ACC112 (cell line): ENCODE measurements at regions not wholly inside any gene's neighbourhood (a gene's known extent, or its start where the extent isn't known, plus 50 kb on each side); places are given as distances from the start of the nearest gene placed in this dataset.

ENCODE experiments used
- H2AFZ ChIP-seq: fragments of 200-600 bp; sonication (generic); one replicate; pipeline ENCODE4 v1.6.0; 2017; ENCODE audit warnings: antibody characterized with exemption, low read length; ENCODE audit not compliant: unreplicated experiment
- H3K27ac ChIP-seq: fragments of 200-600 bp; sonication (generic); 2 replicates; pipeline ENCODE4 v1.5.1; 2014; ENCODE audit warnings: low read depth, mild to moderate bottlenecking, antibody characterized with exemption, low read length, moderate library complexity
- H3K27me3 ChIP-seq: fragments of 200-600 bp; sonication (generic); 2 replicates; pipeline ENCODE4 v1.6.1; 2014; ENCODE audit warnings: mild to moderate bottlenecking, antibody characterized with exemption, low read length, moderate library complexity, mixed read lengths; ENCODE audit not compliant: insufficient read depth
- H3K36me3 ChIP-seq: fragments of 200-600 bp; sonication (generic); 2 replicates; pipeline ENCODE4 v1.6.1; 2016; ENCODE audit warnings: mild to moderate bottlenecking, antibody characterized with exemption, low read length, moderate library complexity, mixed read lengths; ENCODE audit not compliant: insufficient read depth
- H3K4me1 ChIP-seq: fragments of 200-600 bp; sonication (generic); one replicate; pipeline ENCODE4 v1.6.1; 2016; ENCODE audit warnings: low read length, mixed read lengths; ENCODE audit not compliant: insufficient read depth, unreplicated experiment, control insufficient read depth
- H3K4me3 ChIP-seq: fragments of 200-600 bp; sonication (generic); 2 replicates; pipeline ENCODE4 v1.5.1; 2014; ENCODE audit warnings: mild to moderate bottlenecking, low read depth, low read length
- H3K79me2 ChIP-seq: fragments of 200-600 bp; sonication (generic); one replicate; pipeline ENCODE4 v1.6.0; 2016; ENCODE audit warnings: low read length; ENCODE audit not compliant: control insufficient read depth, unreplicated experiment, insufficient read depth

DNA sequence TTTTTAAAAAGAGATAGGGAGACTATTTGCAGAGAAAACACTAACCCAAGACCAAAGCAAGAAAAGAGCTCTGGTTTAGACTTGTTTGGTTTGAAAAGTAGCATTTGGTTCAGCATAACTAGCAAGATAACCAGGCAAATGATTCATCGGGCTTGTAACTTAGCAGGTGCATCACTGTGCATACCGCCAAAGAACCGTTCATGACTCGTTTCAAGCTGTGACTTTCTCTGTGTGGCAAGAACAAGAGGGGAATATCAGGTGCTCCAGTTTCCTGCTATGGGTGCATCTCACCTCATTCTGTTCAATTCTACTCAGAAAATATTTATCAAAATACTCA lies 244.9 kb downstream of the ETAA1 start:
- Histone ChIP-seq H3K79me2 (no peaks in the 10 kb centered on the region), H3K4me3 (no peak overlapping the region), H3K27me3 (no peaks in the 10 kb centered on the region), H3K4me1 (no peaks in the 10 kb centered on the region), H2AFZ (no peak overlapping the region), H3K36me3 (no peaks in the 10 kb centered on the region), H3K27ac (no peak overlapping the region)

DNA sequence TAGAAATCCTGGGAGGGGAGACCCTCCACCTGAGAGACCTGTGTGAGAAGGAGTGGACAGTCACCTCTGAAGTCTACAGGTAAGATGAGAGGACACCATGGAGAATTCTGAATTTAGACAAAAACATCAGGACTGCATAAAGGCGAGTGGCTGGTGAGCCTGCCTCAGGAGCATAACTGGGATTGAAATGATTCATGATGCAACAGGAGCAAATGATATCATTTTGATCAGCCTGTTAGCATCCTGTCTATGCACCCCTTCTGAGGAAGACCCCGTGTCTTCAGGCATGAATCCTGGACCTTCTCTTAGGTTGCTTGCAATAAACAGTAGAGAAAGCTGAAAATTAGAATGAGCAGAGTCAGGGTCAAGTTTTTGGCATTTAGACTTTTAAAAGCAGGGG lies 245.8 kb downstream of the ETAA1 start:
- H3K4me1 ChIP-seq: no peaks in the 10 kb centered on the region
- H3K27me3 ChIP-seq: no peaks in the 10 kb centered on the region
- no peak overlapping the region for H2AFZ ChIP-seq
- H3K4me3 ChIP-seq: no peak overlapping the region
- no peak overlapping the region for H3K27ac ChIP-seq
- no peaks in the 10 kb centered on the region for H3K79me2 ChIP-seq
- no peaks in the 10 kb centered on the region for H3K36me3 ChIP-seq

DNA sequence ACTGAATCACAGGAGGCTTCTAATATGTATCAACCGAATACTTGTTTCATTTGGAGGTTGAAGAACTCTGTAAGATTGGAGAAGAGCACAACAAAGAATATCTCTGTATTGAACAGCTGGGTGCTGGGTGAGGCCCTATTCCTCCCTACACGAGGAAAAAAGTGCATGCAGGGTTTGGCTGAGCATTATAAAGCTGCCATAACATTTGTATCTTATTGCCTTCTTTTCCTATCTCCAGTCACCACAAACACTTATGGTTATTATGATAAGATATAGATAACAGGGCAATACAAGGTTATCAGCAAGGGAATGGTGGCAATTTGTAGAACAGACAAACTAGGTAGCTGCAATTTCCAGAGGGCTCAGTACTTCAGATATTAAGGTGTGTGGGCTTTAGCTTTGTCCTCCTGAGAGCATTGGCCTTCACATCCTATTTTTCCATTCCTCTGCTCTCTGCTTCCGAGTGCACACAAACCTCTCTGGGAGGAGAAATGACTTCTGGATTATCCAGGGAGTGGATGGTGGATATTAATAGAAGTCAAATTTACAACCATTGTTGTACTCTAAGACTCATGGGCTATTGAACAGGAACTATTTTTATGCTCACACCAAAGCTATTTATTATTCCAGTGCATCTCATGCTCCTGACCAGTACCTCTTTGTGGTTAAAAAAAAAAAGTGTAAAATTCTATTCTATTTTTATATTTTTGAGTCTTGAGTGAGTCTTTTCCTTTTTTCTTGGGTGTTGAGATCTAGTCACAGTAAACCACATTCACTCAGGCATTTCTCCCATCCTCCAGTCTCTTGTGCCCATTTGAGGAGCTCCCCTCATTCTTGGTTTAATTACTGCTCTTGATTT lies 248.4 kb downstream of the ETAA1 start:
- Histone ChIP-seq H3K4me3 (no peak overlapping the region), H2AFZ (no peak overlapping the region), H3K27me3 (no peaks in the 10 kb centered on the region), H3K36me3 (no peaks in the 10 kb centered on the region), H3K79me2 (no peaks in the 10 kb centered on the region), H3K4me1 (peaks cover 13% of the 10 kb centered on the region), H3K27ac (no peak overlapping the region)

DNA sequence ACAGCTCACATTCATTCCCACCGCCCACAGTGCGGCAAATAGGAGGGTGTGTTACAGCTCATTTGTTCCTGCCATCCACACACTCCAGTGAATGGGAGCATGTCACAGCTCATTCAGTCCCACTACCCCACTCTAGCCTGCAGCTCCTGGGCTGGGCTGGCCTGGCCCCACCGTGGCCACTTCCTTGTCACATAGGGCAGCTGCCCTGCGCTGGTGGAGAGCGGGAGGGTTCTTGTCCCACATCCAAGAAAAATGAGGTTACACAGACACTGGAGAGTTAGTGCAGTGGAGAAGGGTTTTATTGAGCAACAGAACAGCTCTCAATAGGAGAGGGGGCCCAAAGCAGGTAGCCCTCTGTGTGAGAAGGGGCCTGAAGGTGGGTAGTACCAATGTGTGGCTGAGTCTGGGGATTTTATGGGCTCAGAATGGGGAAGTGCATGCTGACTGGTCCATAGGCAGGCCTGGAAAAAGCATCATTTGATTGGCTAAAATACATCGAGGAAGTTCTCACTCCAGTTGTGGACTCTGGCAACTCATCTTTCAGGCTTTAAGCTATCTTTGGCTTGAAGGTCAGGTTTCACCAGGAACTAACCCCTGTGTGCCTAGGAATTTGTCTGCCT lies 249.7 kb downstream of the ETAA1 start:
- Histone ChIP-seq H2AFZ (no peak overlapping the region), H3K4me1 (peaks cover 22% of the 10 kb centered on the region), H3K4me3 (no peak overlapping the region), H3K79me2 (no peaks in the 10 kb centered on the region), H3K27me3 (no peaks in the 10 kb centered on the region), H3K27ac (no peak overlapping the region), H3K36me3 (no peaks in the 10 kb centered on the region)

DNA sequence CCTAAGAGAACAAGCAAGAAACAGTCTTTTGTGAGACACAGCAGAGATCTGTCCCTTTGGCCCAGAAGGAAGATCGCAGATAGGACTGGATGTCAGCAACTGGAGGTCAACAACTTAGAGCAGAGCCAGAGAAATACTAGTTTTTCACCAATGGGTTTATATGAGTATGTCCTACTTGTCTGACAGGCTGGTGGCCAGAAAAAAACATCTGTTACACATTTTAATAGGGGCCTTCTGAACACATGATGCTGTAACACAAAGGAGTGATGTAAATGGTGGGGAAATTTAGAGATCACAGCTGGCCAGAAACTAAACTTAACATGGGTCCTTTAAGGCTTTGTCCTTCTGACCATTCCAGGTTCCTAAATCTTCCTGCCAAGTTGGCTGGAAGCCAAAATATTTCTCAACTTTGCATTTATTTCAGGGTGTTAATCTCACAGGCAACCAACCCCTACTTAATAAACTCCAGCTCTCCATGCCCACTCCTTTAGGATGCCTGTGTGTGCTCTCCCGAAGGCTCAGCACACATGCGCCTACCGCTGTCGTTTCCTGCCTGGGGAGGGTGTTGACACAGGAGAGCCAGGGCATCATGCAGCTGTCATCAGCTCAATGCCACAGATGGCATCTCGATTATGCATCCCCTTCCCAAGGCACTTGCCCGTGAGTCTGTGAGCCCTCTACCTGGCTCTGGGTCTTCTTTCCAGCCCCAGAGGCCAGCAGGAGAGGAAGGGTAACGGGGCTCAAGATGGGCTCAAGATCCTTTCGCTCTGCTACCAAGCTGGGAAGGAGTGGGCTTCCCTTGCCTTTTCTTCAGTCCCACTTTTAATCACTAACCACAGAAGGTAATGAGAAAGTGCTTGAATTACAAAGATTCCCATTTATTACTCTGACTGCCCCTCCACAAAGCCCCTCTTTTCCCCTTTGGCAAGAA lies 252.5 kb downstream of the ETAA1 start:
- H3K4me1 ChIP-seq: peaks cover 22% of the 10 kb centered on the region
- H3K36me3 ChIP-seq: no peaks in the 10 kb centered on the region
- no peak overlapping the region for H3K4me3 ChIP-seq
- no peaks in the 10 kb centered on the region for H3K27me3 ChIP-seq
- H3K79me2 ChIP-seq: no peaks in the 10 kb centered on the region
- no peak overlapping the region for H3K27ac ChIP-seq
- peak overlapping the region; percentile 21 for H2AFZ ChIP-seq

DNA sequence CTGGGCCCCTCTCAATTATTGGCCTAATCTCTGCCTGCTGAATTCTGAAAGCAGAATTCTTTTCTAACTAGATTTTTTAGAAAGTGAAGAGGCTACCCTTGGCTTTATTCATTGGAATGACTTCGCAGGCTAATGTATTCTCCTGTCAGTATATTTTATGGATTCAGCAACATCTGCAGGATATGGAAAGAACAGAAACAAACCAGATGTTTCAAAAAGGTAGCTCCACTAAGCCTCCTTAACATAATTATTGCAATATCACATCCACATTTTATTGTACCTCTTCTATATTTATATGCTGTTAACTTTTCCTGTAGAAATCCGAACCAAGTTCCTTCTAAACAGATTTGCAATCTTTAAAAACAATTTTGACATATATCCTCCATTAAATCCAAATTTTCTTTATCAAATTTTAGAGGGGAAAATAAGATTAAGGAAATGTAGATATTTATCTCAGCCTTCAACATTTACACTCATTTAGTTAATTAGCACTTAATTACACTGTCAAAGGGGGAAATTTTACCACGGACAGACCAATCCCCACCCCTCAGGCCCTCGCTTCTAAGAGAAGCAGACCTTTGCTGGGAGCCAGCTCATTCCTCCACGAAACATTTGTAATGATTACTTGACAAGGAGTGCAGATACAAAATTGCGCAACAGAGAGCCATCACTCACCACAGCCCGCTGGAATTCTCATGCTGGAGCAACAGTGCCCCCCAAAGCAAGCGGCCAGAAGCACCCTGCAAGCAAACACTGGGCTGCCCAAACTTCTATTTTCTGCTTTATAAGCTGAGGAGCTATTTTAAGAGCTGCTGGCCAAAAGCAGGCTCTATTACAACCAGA lies 253.4 kb downstream of the ETAA1 start:
- Histone ChIP-seq H3K27me3 (no peaks in the 10 kb centered on the region), H3K4me1 (peaks cover 22% of the 10 kb centered on the region), H2AFZ (peak overlapping the region; percentile 73), H3K4me3 (no peak overlapping the region), H3K79me2 (no peaks in the 10 kb centered on the region), H3K36me3 (no peaks in the 10 kb centered on the region), H3K27ac (peak overlapping the region; percentile 38)

DNA sequence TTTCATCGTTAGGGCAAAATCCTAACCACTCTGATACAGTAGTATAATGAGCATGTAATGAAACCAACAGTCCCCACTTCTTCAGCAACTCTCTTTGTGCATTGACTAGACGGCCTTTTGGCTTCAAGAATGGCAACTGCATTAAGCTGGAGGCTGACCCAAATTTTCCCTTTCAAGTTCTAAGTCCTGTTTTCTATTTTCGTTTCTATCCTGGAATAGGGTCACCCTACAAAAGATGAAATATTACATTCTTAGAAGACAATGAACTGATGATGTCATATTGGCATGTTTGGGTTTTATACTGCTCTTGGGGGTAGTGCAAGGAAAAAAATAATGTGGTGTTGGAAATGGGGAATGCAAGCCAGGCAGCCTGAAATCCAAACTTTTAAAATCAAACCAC lies 254.4 kb downstream of the ETAA1 start:
- Histone ChIP-seq H3K36me3 (no peaks in the 10 kb centered on the region), H3K27ac (no peak overlapping the region), H2AFZ (no peak overlapping the region), H3K4me1 (peaks cover 22% of the 10 kb centered on the region), H3K4me3 (no peak overlapping the region), H3K27me3 (no peaks in the 10 kb centered on the region), H3K79me2 (no peaks in the 10 kb centered on the region)

DNA sequence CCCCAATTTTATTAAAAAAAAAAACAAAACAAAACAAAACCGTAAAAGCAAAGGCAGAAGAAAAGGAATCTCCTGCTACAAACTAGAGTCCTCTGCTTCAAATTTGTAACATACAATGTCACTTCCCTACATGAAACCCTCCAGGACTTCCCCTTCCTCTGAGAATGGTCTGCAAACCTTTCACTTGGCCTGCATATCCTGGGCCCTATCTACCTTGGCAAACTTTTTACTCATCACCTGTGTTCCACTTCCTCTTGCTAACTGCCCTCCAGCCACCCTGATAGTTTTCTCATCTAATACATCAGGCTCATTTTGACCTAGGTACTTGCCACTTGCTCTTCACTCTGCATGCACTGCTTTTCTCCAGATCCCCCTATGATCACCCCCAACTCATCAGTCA lies 255.5 kb downstream of the ETAA1 start:
- Histone ChIP-seq H3K79me2 (no peaks in the 10 kb centered on the region), H2AFZ (no peak overlapping the region), H3K27ac (no peak overlapping the region), H3K4me1 (peaks cover 22% of the 10 kb centered on the region), H3K27me3 (no peaks in the 10 kb centered on the region), H3K4me3 (no peak overlapping the region), H3K36me3 (no peaks in the 10 kb centered on the region)

DNA sequence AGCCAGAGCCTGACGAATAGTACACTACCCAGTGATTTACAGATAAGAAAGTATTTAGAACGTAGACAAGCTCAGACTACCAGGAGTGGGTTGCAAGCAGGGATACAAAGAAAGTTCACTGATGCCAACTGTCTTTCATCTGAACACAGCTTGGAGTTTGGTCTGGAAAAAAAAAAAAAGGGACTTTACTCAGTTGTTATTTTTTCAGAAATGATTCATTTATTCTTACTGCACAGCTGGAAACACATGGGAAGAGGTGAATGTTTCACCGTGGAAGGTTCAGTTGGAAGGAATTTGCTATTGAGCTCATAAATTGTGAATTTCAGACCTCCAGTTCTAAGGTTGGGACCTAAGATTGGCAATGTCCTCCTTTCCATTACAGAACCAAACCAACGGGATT lies 259.7 kb downstream of the ETAA1 start:
- H3K36me3 ChIP-seq: no peaks in the 10 kb centered on the region
- no peak overlapping the region for H3K27ac ChIP-seq
- no peaks in the 10 kb centered on the region for H3K4me1 ChIP-seq
- no peak overlapping the region for H3K4me3 ChIP-seq
- H2AFZ ChIP-seq: no peak overlapping the region
- H3K79me2 ChIP-seq: no peaks in the 10 kb centered on the region
- H3K27me3 ChIP-seq: no peaks in the 10 kb centered on the region

DNA sequence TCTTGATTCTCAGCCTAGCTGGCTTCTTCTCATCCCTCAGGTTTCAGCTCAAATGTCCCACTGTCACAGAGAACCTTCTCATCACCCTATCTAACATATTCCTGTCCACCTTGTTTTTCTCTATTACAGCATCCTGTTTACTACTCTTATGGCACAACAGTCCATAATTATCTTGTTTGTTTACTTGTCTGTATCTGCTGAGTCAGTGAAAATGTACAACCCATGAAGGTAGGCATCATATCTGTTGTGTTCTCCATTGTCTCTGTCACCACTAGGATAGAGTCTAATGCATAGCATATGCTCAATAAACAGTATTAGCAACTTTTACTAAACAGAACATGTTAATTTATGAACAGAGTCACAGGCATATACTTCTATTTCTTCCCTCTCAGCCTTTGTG lies 261.7 kb downstream of the ETAA1 start:
- no peaks in the 10 kb centered on the region for H3K36me3 ChIP-seq
- H3K27ac ChIP-seq: no peak overlapping the region
- H2AFZ ChIP-seq: no peak overlapping the region
- H3K27me3 ChIP-seq: no peaks in the 10 kb centered on the region
- H3K4me3 ChIP-seq: no peak overlapping the region
- no peaks in the 10 kb centered on the region for H3K4me1 ChIP-seq
- H3K79me2 ChIP-seq: no peaks in the 10 kb centered on the region
